ENCODE measurements at regions not wholly inside any gene's neighbourhood (a gene's known extent, or its start where the extent isn't known, plus 50 kb on each side); places are given as distances from the start of the nearest gene placed in this dataset.
"Not testable (repeated sequence)": the region's sequence is repeated elsewhere in the genome, so short reads cannot be mapped to it uniquely, and the experiment has no call there.

GRCh38 chr7:149662591-149663095 is 110.7 kb downstream of the ZNF467 start:
- Histone ChIP-seq H3K4me1 (replicated peaks; ENCODE audit: insufficient read depth) (no peaks in the 10 kb centered on the region), H3F3A (ENCODE audit: insufficient read depth, low read depth) (no peaks in the 10 kb centered on the region), H3K27me3 (ENCODE audit: insufficient read depth, low read depth) (peaks cover 17% of the 10 kb centered on the region), H3K9me3 (ENCODE audit: insufficient read depth, low read depth) (no peaks in the 10 kb centered on the region), H3K27ac (no peak overlapping the region), H4K20me1 (ENCODE audit: insufficient read depth) (no peaks in the 10 kb centered on the region), H3K4me3 (no peak overlapping the region), H3K79me2 (ENCODE audit: low read depth) (no peaks in the 10 kb centered on the region), H3K9me2 (ENCODE audit: insufficient read depth) (no peaks in the 10 kb centered on the region), H3K36me3 (ENCODE audit: low read depth) (no peaks in the 10 kb centered on the region), H2AFZ (no peak overlapping the region), H3K4me2 (peak overlapping the region; percentile 46)
- ChIA-PET CTCF (interaction anchor here (0.5 to 1.7 kb wide), 6 partner anchors 16 to 221 kb away, joined by 3 to 17 read pairs (median 4); a partner anchor contains a TSS), POLR2A (ENCODE audit: unreplicated experiment) (no interaction called here)
- no TSS peak for BruUV-seq (replicated peaks)
- DNase-seq: peak; percentile 66 to 67
- intact Hi-C loops (cut with micrococcal nuclease; ENCODE audit: unreplicated experiment): loop anchor here (2.0 kb wide), 1 partner anchor 80 kb away; no protein-coding TSS in a partner anchor
- TF ChIP-seq CTCF (conservative IDR thresholded peaks at IDR 0.05) (peak; percentile 85), EZH2 (IDR thresholded peaks at IDR 0.05; ENCODE audit: low read depth) (no peak)

DNA sequence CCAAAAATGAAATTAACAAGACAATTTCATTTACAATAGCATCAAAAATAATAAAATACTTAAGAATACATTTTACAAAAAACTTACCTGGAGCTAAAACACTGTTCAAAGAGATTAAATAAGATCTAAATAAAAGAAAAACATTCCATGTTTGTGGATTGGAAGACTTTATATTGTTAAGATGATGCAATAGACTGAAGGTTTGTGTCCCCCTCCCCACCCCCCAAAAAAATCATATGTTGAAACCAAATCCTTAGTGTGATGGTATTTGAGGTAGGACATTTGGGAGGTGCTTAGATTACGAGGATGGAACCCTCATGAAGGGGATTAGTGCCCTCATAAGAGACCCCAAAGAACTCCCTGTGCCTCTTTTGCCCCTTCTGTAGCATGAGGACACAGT is 117.6 kb downstream of the ZNF467 start:
- H3K36me3 ChIP-seq (ENCODE audit: low read depth): no peaks in the 10 kb centered on the region
- H3K4me2 ChIP-seq: no peak overlapping the region
- H2AFZ ChIP-seq: no peak overlapping the region
- DNase-seq: no peak
- H3K9me2 ChIP-seq (ENCODE audit: insufficient read depth): no peaks in the 10 kb centered on the region
- ChIA-PET CTCF (no interaction called here), POLR2A (ENCODE audit: unreplicated experiment) (no interaction called here)
- no peaks in the 10 kb centered on the region for H3K4me1 ChIP-seq (replicated peaks; ENCODE audit: insufficient read depth)
- TF ChIP-seq EZH2 (IDR thresholded peaks at IDR 0.05; ENCODE audit: low read depth) (no peak), CTCF (conservative IDR thresholded peaks at IDR 0.05) (no peak)
- no peak overlapping the region for H3K4me3 ChIP-seq
- peaks cover 4% of the 10 kb centered on the region; the same call in 1 of the 2 replicates for H3K9me3 ChIP-seq (ENCODE audit: insufficient read depth, low read depth)
- no peak overlapping the region for H3K27ac ChIP-seq
- H4K20me1 ChIP-seq (ENCODE audit: insufficient read depth): no peaks in the 10 kb centered on the region
- intact Hi-C loops (cut with micrococcal nuclease; ENCODE audit: unreplicated experiment): no loop called here
- H3K79me2 ChIP-seq (ENCODE audit: low read depth): no peaks in the 10 kb centered on the region
- no peaks in the 10 kb centered on the region for H3F3A ChIP-seq (ENCODE audit: insufficient read depth, low read depth)
- peaks cover 23% of the 10 kb centered on the region for H3K27me3 ChIP-seq (ENCODE audit: insufficient read depth, low read depth)
- no TSS peak for BruUV-seq (replicated peaks)

GRCh38 chr7:149654588-149654987 is 118.8 kb downstream of the ZNF467 start:
- CTCF ChIA-PET: no interaction called here
- TF ChIP-seq EZH2 (IDR thresholded peaks at IDR 0.05; ENCODE audit: low read depth) (no peak), CTCF (conservative IDR thresholded peaks at IDR 0.05) (no peak)
- H3K79me2 ChIP-seq (ENCODE audit: low read depth): no peaks in the 10 kb centered on the region
- DNase-seq: no peak
- H3K4me2 ChIP-seq: no peak overlapping the region
- no peaks in the 10 kb centered on the region for H3K36me3 ChIP-seq (ENCODE audit: low read depth)
- H3K27me3 ChIP-seq (ENCODE audit: insufficient read depth, low read depth): peaks cover 15% of the 10 kb centered on the region; the same call in 1 of the 2 replicates
- intact Hi-C loops (cut with micrococcal nuclease; ENCODE audit: unreplicated experiment): no loop called here
- no TSS peak for BruUV-seq (replicated peaks)
- peaks cover 4% of the 10 kb centered on the region; the same call in 1 of the 2 replicates for H3K9me3 ChIP-seq (ENCODE audit: insufficient read depth, low read depth)
- no peak overlapping the region for H3K27ac ChIP-seq
- no peaks in the 10 kb centered on the region for H3K9me2 ChIP-seq (ENCODE audit: insufficient read depth)
- no peaks in the 10 kb centered on the region for H3F3A ChIP-seq (ENCODE audit: insufficient read depth, low read depth)
- H2AFZ ChIP-seq: no peak overlapping the region
- no peaks in the 10 kb centered on the region for H3K4me1 ChIP-seq (replicated peaks; ENCODE audit: insufficient read depth)
- no peaks in the 10 kb centered on the region for H4K20me1 ChIP-seq (ENCODE audit: insufficient read depth)
- POLR2A ChIA-PET (ENCODE audit: unreplicated experiment): no interaction called here
- no peak overlapping the region for H3K4me3 ChIP-seq

- DNase-seq; H3K4me3 ChIP-seq; H3K4me1 ChIP-seq (replicated peaks; ENCODE audit: insufficient read depth); H3K36me3 ChIP-seq (ENCODE audit: low read depth); H3F3A ChIP-seq (ENCODE audit: insufficient read depth, low read depth); H3K9me3 ChIP-seq (ENCODE audit: insufficient read depth, low read depth); H3K9me2 ChIP-seq (ENCODE audit: insufficient read depth); H4K20me1 ChIP-seq (ENCODE audit: insufficient read depth); H2AFZ ChIP-seq; intact Hi-C loops (cut with micrococcal nuclease; ENCODE audit: unreplicated experiment); POLR2A ChIA-PET (ENCODE audit: unreplicated experiment); H3K27ac ChIP-seq; H3K79me2 ChIP-seq (ENCODE audit: low read depth); H3K4me2 ChIP-seq; BruUV-seq (replicated peaks): not testable (repeated sequence)
- peaks cover 15% of the 10 kb centered on the region; the same call in 1 of the 2 replicates for H3K27me3 ChIP-seq (ENCODE audit: insufficient read depth, low read depth)
- CTCF ChIA-PET: interaction anchor here (0.6 kb wide), 1 partner anchor 1525 kb away, joined by 3 read pairs; no protein-coding TSS in a partner anchor
These were observed 123.2 kb downstream of the ZNF467 start for GRCh38 chr7:149650190-149650589.
